Stimulated activated CD4-positive, alpha-beta T cell treated with anti-CD3 and anti-CD28 coated beads, Interleukin-1b, Interleukin-23, amount 100 ng/mL, for 24 hours (primary cell): ENCODE measurements at regions not wholly inside any gene's neighbourhood (a gene's known extent, or its start where the extent isn't known, plus 50 kb on each side); places are given as distances from the start of the nearest gene placed in this dataset.

Source experiments
- DNase-seq, 4 experiments: peaks; one replicate each; pipeline ENCODE4 v3.0.0-alpha.2; 2020; ENCODE audit warnings: low read depth in 4 of 4, low spot score in 1 of 4

DNA sequence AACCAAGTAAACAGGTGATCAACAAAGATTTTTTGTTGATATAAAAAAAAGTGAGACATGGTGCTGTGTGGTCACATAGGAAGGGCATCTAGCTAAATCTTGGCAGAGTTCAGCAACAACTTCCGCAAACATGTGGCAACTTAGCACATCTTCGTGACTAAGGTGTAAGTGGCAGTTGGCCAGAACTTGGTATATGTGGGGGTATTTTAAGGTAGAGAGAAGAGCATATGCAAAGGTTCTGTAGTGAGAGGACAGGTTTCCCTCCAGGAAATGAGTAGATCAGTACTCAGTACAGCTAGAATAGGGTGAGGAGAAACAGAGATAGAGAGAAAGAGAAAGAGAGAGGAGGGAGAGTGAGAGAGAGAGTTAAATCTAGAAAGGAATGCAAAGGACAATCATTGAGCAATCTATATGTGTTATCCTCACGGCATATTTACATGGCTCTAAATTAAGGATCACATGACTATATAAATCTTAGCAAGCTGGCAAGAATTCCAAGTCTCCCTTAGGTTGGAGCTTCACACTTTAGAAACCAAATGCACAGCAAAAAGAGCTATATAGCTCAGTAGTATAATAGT, 227.7 kb upstream of the HMGA2 start:
- DNase-seq = no peak

DNA sequence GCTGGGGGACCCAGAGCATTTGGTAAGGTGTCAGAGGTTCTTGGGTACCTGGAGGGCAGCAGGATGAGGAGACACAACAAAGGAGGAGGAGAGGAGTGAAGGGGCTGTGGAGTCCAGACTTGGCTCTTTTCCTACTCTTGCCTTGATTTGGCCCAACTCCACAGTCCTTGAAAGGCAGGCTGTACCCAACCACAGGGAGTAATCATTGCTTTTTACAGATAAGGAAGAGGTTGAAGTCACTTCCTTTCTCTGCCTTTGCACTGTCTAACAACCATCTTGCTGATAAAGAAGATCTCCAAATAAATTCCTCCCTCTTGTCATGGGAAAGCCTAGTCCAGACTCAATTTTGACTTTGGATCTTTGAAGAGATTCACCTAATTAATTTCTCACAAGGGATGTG, 226.8 kb upstream of the HMGA2 start:
- DNase-seq = no peak

GRCh38 chr12:65598688-65599087, 225.6 kb upstream of the HMGA2 start:
- DNase-seq = no peak

GRCh38 chr12:65602253-65602609, 222.1 kb upstream of the HMGA2 start:
- no peak for DNase-seq

- peak; percentile 3 to 25 (median 14) for DNase-seq
Observed at GRCh38 chr12:65602610-65603295, 221.5 kb upstream of the HMGA2 start.

- DNase-seq = no peak
Observed at GRCh38 chr12:65603438-65604351, 220.6 kb upstream of the HMGA2 start.

- no peak for DNase-seq
Observed at GRCh38 chr12:65605019-65605418, 219.3 kb upstream of the HMGA2 start.

DNA sequence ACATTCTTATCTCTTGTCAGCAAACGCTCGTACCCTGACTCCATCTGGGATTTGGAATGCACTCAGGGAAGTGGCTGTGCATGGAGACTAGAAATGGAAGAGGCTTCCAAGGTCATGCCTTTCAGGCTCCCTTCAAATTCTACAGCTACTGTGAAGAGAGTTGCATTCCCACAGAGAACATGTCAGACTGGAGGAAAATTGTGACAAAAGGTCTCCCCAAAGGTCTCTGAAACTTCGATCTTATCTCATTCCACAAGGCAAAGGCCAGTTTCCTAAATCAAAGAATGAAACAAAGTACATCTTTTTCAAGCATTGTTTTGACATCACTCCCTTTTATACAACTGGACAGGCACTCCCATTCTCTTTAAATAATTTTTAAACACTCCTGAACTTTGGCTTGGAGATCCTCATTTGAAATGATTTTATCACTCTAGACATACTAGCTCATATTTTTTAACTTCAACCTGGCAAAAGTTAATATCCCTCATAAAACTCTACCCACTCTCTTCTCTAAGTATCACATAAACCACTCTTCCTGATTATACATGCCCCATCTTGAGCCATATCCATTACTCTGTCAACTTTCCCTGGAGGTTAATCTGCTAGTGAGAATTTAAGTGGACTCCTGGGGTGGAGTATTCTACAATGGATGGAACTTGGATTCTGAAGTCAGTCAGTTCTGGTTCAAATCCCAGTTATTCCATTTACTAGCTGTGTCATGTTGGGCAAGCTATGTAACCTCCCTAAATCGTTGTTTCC, 218.1 kb upstream of the HMGA2 start:
- DNase-seq = no peak

GRCh38 chr12:65607401-65607841, 216.9 kb upstream of the HMGA2 start:
- DNase-seq = no peak

DNA sequence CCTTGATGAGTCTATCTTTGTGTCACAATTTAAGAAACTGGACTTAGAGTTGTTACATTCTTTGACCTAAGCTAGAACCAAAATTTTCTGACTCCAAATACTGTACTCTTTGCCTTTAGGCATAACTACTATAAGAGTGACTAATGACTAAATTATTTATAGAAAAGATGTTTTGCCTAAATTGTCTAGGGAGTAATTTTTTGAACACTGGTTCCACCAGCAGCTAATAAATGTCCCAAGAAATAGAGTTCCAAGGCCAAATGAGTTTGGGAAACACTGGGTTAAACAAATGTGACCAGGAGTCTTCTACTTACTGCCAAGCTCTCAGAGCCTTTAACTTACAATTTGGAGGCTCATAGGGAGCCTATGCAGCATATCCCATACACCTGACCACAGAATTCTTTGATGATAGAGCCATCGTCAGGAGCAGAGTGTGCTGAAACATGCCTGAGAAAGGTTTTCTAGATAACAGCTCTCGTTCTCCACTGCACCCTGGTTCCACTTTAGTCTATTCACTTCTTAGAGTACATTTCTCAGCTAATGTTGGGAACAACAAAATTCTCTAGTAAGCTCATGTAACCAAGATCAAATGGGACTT, 215.9 kb upstream of the HMGA2 start:
- DNase-seq = no peak

- DNase-seq = no peak
Observed at GRCh38 chr12:65609359-65609771, 214.9 kb upstream of the HMGA2 start.

GRCh38 chr12:65611396-65611795, 212.9 kb upstream of the HMGA2 start:
- DNase-seq = no peak

DNA sequence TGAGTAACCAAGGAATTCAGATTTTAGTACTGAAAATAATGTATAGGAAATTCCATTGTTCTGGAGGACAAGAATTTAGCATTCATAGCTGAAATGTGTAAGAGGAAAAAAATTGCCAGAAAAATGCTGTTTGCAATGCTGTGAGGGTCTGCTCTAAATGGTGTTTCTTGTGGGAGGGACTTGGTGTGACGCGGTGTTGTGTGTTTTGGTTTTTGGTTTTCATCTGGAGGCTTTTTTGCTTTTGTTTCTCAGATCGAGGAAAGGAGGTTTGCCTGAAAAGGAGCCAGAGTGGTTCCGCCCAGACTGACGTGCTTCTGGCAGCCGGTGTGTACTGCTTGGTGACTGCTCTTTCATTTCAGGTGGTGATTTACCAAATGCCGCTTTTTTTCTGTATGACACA, 211.8 kb upstream of the HMGA2 start:
- no peak for DNase-seq

GRCh38 chr12:65613692-65614091, 210.6 kb upstream of the HMGA2 start:
- DNase-seq = no peak

GRCh38 chr12:65614259-65614889, 209.9 kb upstream of the HMGA2 start:
- DNase-seq = no peak

DNA sequence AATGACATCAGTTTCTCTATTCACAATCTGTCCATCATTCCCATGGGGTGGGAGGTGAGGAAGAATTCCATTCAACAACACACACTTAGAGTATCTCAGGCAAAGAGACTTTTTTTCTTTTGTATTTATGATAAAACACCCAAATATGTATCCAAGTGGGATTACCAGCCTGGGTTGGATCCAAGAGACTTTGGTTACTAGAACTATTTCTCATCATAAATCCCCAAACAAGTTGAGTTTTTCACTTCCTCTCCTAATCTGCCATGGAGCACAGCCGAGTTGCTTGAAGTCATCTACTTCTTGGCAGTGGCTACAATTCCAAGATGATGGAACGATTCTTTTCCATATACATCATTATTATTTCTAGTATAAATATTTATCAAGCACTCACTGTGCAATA, 209.2 kb upstream of the HMGA2 start:
- no peak for DNase-seq

GRCh38 chr12:65616022-65616421, 208.3 kb upstream of the HMGA2 start:
- no peak for DNase-seq

- no peak for DNase-seq
Observed at GRCh38 chr12:65618588-65618987, 205.7 kb upstream of the HMGA2 start.

DNA sequence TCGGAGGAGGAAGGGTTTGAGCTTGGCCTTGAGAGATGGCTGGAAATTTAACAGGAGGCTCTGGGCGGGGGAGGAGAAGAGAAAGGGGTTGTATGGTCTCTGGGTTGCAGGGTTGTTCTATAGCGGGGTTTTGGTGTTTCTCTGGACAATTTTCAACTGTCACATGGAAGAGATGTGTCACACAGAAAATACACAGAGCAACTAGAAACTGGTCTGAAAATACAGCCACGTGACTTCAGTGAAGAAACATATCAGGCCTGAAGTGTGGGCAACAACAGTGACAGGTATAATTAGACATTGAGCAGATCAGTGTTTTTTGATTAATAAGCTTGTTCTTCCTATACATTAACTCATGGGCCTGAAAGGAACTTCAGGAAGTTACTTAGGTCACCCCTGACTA, 205.3 kb upstream of the HMGA2 start:
- no peak for DNase-seq

DNA sequence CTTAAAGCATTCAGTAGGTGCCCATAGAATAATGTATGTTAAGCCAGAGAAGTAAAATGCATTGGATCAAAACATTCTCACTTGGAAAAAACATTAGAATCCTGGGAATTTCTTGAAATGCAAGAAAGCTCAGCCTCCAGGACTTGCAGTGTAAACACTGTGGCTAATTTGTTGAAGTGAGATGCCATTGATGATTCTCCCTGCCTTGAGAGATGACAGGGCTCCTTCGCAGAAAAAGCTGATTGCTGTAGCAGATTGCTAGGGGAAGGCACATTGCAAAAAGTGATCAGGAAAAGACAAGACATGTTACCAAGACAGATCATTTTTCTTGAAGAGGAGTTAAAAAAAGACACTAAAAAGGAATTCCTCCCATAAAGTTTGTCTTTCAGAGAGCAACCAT, 204.2 kb upstream of the HMGA2 start:
- no peak for DNase-seq

GRCh38 chr12:65622056-65622455, 202.2 kb upstream of the HMGA2 start:
- DNase-seq = no peak
